Activated CD8-positive, alpha-beta T cell treated with anti-CD3 and anti-CD28 coated beads for 36 hours (primary cell): ENCODE measurements at regions not wholly inside any gene's neighbourhood (a gene's known extent, or its start where the extent isn't known, plus 50 kb on each side); places are given as distances from the start of the nearest gene placed in this dataset.

Source experiments
- ATAC-seq: fragments of 200-7000 bp; cut with Tn5 transposase; one replicate; pipeline ENCODE4 v1.10.0; 2021; ENCODE audit warnings: mild to moderate bottlenecking, moderate library complexity
- CTCF ChIA-PET: fragments of 350-600 bp; sonication (Branson Sonifier 250); formaldehyde crosslinking; loops from one replicate; lab custom pipeline; 2021; ENCODE audit warnings: antibody characterized with exemption; lab: Charles Lee
- POLR2A ChIA-PET: fragments of 350-600 bp; sonication (Branson Sonifier 250); formaldehyde crosslinking; loops from one replicate; lab custom pipeline; 2021; ENCODE audit warnings: antibody characterized with exemption; lab: Charles Lee
- DNase-seq: peaks from one replicate; pipeline ENCODE4 v3.0.0-alpha.2; 2020
- H3K27ac Mint-ChIP-seq: one replicate; pipeline ENCODE4 v1.8.0; 2021; ENCODE audit warnings: mild to moderate bottlenecking, mixed read lengths
- H3K27me3 Mint-ChIP-seq: one replicate; pipeline ENCODE4 v1.8.0; 2021; ENCODE audit warnings: mixed read lengths
- H3K36me3 Mint-ChIP-seq: one replicate; pipeline ENCODE4 v1.8.0; 2021; ENCODE audit warnings: low read depth, mixed read lengths
- H3K4me1 Mint-ChIP-seq: one replicate; pipeline ENCODE4 v1.8.0; 2021; ENCODE audit warnings: low read depth, mixed read lengths
- H3K4me3 Mint-ChIP-seq: one replicate; pipeline ENCODE4 v1.8.0; 2021; ENCODE audit warnings: mild to moderate bottlenecking, moderate library complexity, mixed read lengths
- H3K9me3 Mint-ChIP-seq: one replicate; pipeline ENCODE4 v1.8.0; 2021; ENCODE audit warnings: mixed read lengths
- CTCF ChIP-seq: fragments of 200-600 bp; IDR thresholded peaks from one replicate; pipeline ENCODE4 v1.8.0; 2022; ENCODE audit warnings: antibody characterized with exemption, mild to moderate bottlenecking
- intact Hi-C: fragments of 100-400 bp; cut with micrococcal nuclease; formaldehyde crosslinking; loops from one replicate; pipeline ENCODE4 v1.10.0; 2022

GRCh38 chr6:170152989-170153388, 137.9 kb downstream of the DLL1 start:
- Mint-ChIP-seq H3K36me3 (no peaks in the 10 kb centered on the region), H3K4me1 (peaks cover 32% of the 10 kb centered on the region), H3K27ac (no peak overlapping the region)

GRCh38 chr6:170152124-170152926, 138.6 kb downstream of the DLL1 start:
- Mint-ChIP-seq H3K36me3 (no peaks in the 10 kb centered on the region), H3K4me1 (peaks cover 39% of the 10 kb centered on the region), H3K4me3 (no peak overlapping the region), H3K27ac (no peak overlapping the region), H3K9me3 (no peaks in the 10 kb centered on the region), H3K27me3 (peaks cover 7% of the 10 kb centered on the region)
- no peak for TF ChIP-seq CTCF
- DNase-seq, result peak; percentile 27
- ATAC-seq, result no peak
- ChIA-PET POLR2A (no interaction called here), CTCF (no interaction called here)
- intact Hi-C loops, result no loop called here

More at GRCh38 chr6:170152989-170153388, 137.9 kb downstream of the DLL1 start:
- DNase-seq (peak; percentile 41), ATAC-seq (no peak)
- H3K27me3 Mint-ChIP-seq, result peaks cover 7% of the 10 kb centered on the region
- H3K9me3 Mint-ChIP-seq, result no peaks in the 10 kb centered on the region
- no peak overlapping the region for H3K4me3 Mint-ChIP-seq
- no peak for TF ChIP-seq CTCF
- ChIA-PET POLR2A (no interaction called here), CTCF (no interaction called here)
- intact Hi-C loops, result no loop called here

- ChIA-PET CTCF (no interaction called here), POLR2A (interaction anchor here (0.7 kb wide), 1 partner anchor 134 kb away, joined by 3 read pairs; no protein-coding TSS in a partner anchor)
- no peak overlapping the region for H3K4me3 Mint-ChIP-seq
- no peak for ATAC-seq
- no peak overlapping the region for H3K27ac Mint-ChIP-seq
- H3K9me3 Mint-ChIP-seq, result no peaks in the 10 kb centered on the region
- no peak for TF ChIP-seq CTCF
- peaks cover 7% of the 10 kb centered on the region for H3K27me3 Mint-ChIP-seq
- DNase-seq, result no peak
- H3K4me1 Mint-ChIP-seq, result peaks cover 45% of the 10 kb centered on the region
- no peaks in the 10 kb centered on the region for H3K36me3 Mint-ChIP-seq
- intact Hi-C loops, result no loop called here
These were observed 139.1 kb downstream of the DLL1 start for GRCh38 chr6:170151804-170152123.

- H3K27ac Mint-ChIP-seq, result no peak overlapping the region
- H3K9me3 Mint-ChIP-seq, result no peaks in the 10 kb centered on the region
- TF ChIP-seq CTCF, result no peak
- peaks cover 47% of the 10 kb centered on the region for H3K4me1 Mint-ChIP-seq
- H3K27me3 Mint-ChIP-seq, result peaks cover 7% of the 10 kb centered on the region
- ChIA-PET CTCF (no interaction called here), POLR2A (interaction anchor here (0.7 to 1.1 kb wide), 2 partner anchors 10 to 133 kb away, joined by 3 to 5 read pairs; no protein-coding TSS in a partner anchor)
- intact Hi-C loops, result no loop called here
- H3K36me3 Mint-ChIP-seq, result no peaks in the 10 kb centered on the region
- DNase-seq, result no peak
- no peak overlapping the region for H3K4me3 Mint-ChIP-seq
- no peak for ATAC-seq
These were observed 139.5 kb downstream of the DLL1 start for GRCh38 chr6:170151321-170151771.

- H3K9me3 Mint-ChIP-seq, result peaks cover 2% of the 10 kb centered on the region
- intact Hi-C loops, result no loop called here
- H3K4me3 Mint-ChIP-seq, result no peak overlapping the region
- ATAC-seq (no peak), DNase-seq (no peak)
- H3K36me3 Mint-ChIP-seq, result peaks cover 2% of the 10 kb centered on the region
- H3K27ac Mint-ChIP-seq, result no peak overlapping the region
- H3K4me1 Mint-ChIP-seq, result peaks cover 50% of the 10 kb centered on the region
- ChIA-PET POLR2A (interaction anchor here (0.6 to 1.1 kb wide), 2 partner anchors 11 to 147 kb away, joined by 3 to 5 read pairs; no protein-coding TSS in a partner anchor), CTCF (no interaction called here)
- TF ChIP-seq CTCF, result no peak
- H3K27me3 Mint-ChIP-seq, result peaks cover 7% of the 10 kb centered on the region
These were observed 140.3 kb downstream of the DLL1 start for GRCh38 chr6:170150590-170150945.
